ENCODE measurements at regions not wholly inside any gene's neighbourhood (a gene's known extent, or its start where the extent isn't known, plus 50 kb on each side); places are given as distances from the start of the nearest gene placed in this dataset.

DNA sequence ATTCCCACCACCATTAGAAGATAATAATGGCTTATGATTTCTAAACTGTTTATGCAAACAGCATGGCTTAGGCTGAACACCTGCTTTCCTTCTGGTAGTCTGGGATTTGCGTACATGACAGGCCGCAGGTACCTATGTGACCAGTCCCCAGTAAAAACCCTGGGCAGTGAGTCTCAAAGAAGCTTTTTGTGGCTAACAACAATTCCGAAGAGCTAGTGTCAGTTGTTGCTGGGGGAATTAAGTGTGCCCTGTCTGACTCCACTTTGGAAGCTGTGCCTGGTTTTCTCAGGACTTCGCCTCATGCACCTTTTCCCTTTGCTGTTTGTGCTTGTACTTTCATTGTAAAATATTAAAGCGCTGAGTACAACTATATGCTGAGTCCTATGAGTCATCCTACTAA lies 250.2 kb upstream of the MIR17HG start:
- Histone ChIP-seq H3K27me3 (no peaks in the 10 kb centered on the region), H3K27ac (no peak overlapping the region), H3K4me3 (replicated peaks in 1 of 3) (no peak overlapping the region), H3K4me1 (no peaks in the 10 kb centered on the region), H3K36me3 (no peaks in the 10 kb centered on the region), H3K9me3 (no peaks in the 10 kb centered on the region)
- WGBS, 2 donors = 94 to 97% methylated on average over 5 of the region's 5 CpGs
- TF ChIP-seq, protein P1, sequence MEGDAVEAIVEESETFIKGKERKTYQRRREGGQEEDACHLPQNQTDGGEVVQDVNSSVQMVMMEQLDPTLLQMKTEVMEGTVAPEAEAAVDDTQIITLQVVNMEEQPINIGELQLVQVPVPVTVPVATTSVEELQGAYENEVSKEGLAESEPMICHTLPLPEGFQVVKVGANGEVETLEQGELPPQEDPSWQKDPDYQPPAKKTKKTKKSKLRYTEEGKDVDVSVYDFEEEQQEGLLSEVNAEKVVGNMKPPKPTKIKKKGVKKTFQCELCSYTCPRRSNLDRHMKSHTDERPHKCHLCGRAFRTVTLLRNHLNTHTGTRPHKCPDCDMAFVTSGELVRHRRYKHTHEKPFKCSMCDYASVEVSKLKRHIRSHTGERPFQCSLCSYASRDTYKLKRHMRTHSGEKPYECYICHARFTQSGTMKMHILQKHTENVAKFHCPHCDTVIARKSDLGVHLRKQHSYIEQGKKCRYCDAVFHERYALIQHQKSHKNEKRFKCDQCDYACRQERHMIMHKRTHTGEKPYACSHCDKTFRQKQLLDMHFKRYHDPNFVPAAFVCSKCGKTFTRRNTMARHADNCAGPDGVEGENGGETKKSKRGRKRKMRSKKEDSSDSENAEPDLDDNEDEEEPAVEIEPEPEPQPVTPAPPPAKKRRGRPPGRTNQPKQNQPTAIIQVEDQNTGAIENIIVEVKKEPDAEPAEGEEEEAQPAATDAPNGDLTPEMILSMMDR (IDR thresholded peaks at IDR 0.05) = no peak
- no peak for TF ChIP-seq POLR2A (IDR thresholded peaks at IDR 0.05)
- no peak for DNase-seq
- intact Hi-C loops (cut with DNase I) = no loop called here

DNA sequence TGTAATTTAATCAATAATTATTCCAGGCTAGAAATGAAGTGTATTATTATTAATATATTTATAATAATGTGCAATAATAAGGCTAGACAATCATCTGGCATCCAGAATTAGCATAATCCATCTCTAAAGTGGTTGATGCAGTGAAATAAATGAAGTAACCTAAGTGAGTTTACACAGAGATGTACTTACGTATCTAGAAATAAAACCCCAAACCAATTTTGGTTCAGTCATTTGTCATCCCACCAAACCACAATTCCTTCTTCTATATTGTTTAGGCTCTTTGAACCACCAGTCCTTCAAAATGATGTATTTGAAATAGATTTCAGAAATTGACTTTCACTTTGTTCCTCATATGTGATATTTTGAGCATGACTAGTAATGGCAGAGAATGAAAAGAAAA lies 247.6 kb upstream of the MIR17HG start:
- Histone ChIP-seq H3K4me1 (no peaks in the 10 kb centered on the region), H3K27ac (no peak overlapping the region), H3K36me3 (no peaks in the 10 kb centered on the region), H3K4me3 (replicated peaks in 1 of 3) (no peak overlapping the region), H3K27me3 (no peaks in the 10 kb centered on the region), H3K9me3 (no peaks in the 10 kb centered on the region)
- TF ChIP-seq, protein P1 (IDR thresholded peaks at IDR 0.05) = no peak
- TF ChIP-seq POLR2A (IDR thresholded peaks at IDR 0.05) = no peak
- no peak for DNase-seq
- 93 to 100% methylated on average over 1 of the region's 1 CpG for WGBS, 2 donors
- intact Hi-C loops (cut with DNase I) = no loop called here

DNA sequence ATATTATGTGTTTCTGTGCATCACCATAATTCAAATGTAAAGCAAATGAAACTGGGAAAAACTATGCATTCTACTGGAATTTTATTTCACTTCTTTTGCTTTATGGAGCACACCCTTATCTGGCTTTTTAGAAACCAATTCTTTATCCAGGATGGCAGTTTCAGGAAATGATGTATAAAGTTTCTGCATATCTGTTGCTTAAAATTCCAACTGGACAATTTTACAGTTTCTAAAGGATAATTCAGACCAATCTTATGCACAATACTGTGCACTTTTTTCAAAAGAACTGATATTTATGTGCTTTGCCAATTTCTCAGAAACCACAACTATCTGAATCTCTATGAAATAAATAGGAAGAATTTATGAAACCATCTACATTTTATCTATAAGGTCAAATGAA lies 246.5 kb upstream of the MIR17HG start:
- H3K27me3 ChIP-seq = no peaks in the 10 kb centered on the region
- no peaks in the 10 kb centered on the region for H3K9me3 ChIP-seq
- no peak for TF ChIP-seq POLR2A (IDR thresholded peaks at IDR 0.05)
- TF ChIP-seq, protein P1 (IDR thresholded peaks at IDR 0.05) = no peak
- no peak for DNase-seq
- H3K27ac ChIP-seq = no peak overlapping the region
- H3K36me3 ChIP-seq = no peaks in the 10 kb centered on the region
- H3K4me3 ChIP-seq (replicated peaks in 1 of 3) = no peak overlapping the region
- intact Hi-C loops (cut with DNase I) = no loop called here
- H3K4me1 ChIP-seq = no peaks in the 10 kb centered on the region

DNA sequence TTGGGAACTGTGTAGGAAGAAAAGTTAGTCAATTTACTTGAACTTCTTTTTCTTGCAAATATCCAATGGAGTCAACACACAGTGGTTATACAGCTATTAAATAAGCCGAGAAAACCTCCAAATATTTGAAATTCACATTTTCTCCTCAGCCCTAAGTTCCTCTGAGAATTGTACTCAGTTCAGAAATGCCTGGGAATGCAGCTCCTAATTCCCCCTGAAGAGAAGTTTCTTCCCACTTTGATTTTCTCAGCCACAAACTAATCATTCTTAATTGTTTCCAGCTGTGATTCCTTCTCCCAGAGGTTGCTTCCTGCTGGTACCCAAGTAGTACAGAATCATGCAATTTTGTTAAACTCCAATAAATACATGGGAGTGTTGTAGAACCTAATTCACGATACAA lies 246.1 kb upstream of the MIR17HG start:
- H3K9me3 ChIP-seq = no peaks in the 10 kb centered on the region
- WGBS, 2 donors = 70 to 72% methylated on average over 2 of the region's 2 CpGs
- intact Hi-C loops (cut with DNase I) = no loop called here
- H3K4me3 ChIP-seq (replicated peaks in 1 of 3) = no peak overlapping the region
- H3K4me1 ChIP-seq = no peaks in the 10 kb centered on the region
- no peaks in the 10 kb centered on the region for H3K27me3 ChIP-seq
- TF ChIP-seq POLR2A (IDR thresholded peaks at IDR 0.05) = no peak
- TF ChIP-seq, protein P1 (IDR thresholded peaks at IDR 0.05) = no peak
- DNase-seq = no peak
- H3K36me3 ChIP-seq = no peaks in the 10 kb centered on the region
- H3K27ac ChIP-seq = no peak overlapping the region

DNA sequence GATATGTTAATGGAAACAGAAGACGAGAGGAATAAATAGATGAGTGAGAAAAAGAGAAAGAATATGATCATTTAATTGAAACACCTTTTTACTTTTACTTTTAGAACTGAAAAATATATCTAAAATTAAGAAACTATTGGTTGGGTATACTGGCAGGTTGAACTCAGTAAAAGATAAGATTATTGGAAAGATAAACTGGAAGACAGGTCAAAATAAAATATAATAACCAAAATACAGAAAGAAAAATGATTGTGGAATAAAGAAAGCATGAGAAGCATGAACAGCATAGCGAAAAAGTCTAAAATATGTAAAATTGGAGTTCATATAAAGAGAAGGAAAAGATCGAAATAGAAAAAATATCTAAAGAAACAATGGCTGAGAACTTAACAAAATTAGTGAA lies 242.2 kb upstream of the MIR17HG start:
- intact Hi-C loops (cut with DNase I) = no loop called here
- H3K36me3 ChIP-seq = no peaks in the 10 kb centered on the region
- H3K4me3 ChIP-seq (replicated peaks in 1 of 3) = no peak overlapping the region
- H3K4me1 ChIP-seq = no peaks in the 10 kb centered on the region
- no peaks in the 10 kb centered on the region for H3K27me3 ChIP-seq
- H3K9me3 ChIP-seq = no peaks in the 10 kb centered on the region
- TF ChIP-seq, protein P1 (IDR thresholded peaks at IDR 0.05) = no peak
- TF ChIP-seq POLR2A (IDR thresholded peaks at IDR 0.05) = no peak
- no peak overlapping the region for H3K27ac ChIP-seq
- WGBS, 2 donors = 94 to 96% methylated on average over 3 of the region's 3 CpGs
- no peak for DNase-seq

Data from thyroid gland (tissue), 4 donors.